ENCODE measurements at regions not wholly inside any gene's neighbourhood (a gene's known extent, or its start where the extent isn't known, plus 50 kb on each side); places are given as distances from the start of the nearest gene placed in this dataset.

DNA sequence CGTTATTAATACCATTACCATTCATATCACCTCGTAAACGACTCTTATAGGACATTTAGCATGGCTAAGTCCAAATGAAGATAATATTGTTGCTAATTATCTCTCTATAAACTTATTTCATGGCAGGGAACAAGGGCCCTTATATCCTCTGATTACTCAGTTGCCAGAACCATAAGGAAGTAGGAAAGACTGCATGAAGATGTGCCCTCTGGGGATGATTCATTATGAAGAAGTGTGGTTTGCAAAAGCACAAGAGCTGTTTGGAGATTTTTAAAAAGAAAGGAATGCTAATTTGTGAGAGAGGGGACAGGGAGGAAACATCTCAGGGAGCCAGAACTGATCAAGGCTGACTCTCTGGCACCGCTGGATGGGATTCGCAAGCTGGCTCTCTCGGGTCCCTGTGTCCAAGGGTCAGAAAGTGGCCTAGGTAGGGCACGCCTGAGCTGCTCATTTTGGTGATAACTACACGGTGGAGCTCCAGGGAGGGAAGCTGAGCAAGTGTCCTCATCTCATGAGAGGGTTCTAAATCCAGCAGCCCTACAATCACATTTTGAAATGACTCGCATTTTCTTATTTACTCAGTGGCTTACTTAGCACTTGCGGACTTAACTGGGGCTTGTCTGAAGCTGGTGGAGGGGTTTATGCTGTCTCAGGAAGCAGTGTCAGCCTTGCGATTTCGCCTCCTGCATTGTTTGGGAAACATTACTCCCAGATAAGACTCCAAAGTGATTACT, 136.8 kb downstream of the C5orf15 start:
- TF ChIP-seq, protein P1, sequence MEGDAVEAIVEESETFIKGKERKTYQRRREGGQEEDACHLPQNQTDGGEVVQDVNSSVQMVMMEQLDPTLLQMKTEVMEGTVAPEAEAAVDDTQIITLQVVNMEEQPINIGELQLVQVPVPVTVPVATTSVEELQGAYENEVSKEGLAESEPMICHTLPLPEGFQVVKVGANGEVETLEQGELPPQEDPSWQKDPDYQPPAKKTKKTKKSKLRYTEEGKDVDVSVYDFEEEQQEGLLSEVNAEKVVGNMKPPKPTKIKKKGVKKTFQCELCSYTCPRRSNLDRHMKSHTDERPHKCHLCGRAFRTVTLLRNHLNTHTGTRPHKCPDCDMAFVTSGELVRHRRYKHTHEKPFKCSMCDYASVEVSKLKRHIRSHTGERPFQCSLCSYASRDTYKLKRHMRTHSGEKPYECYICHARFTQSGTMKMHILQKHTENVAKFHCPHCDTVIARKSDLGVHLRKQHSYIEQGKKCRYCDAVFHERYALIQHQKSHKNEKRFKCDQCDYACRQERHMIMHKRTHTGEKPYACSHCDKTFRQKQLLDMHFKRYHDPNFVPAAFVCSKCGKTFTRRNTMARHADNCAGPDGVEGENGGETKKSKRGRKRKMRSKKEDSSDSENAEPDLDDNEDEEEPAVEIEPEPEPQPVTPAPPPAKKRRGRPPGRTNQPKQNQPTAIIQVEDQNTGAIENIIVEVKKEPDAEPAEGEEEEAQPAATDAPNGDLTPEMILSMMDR (IDR thresholded peaks at IDR 0.05; ENCODE audit: low read length) = no peak
- TF ChIP-seq EZH2 (IDR thresholded peaks at IDR 0.05; ENCODE audit: borderline replicate concordance, low read length) = no peak

Measured in OCI-LY1 (cell line).